ENCODE measurements at regions not wholly inside any gene's neighbourhood (a gene's known extent, or its start where the extent isn't known, plus 50 kb on each side); places are given as distances from the start of the nearest gene placed in this dataset.

DNA sequence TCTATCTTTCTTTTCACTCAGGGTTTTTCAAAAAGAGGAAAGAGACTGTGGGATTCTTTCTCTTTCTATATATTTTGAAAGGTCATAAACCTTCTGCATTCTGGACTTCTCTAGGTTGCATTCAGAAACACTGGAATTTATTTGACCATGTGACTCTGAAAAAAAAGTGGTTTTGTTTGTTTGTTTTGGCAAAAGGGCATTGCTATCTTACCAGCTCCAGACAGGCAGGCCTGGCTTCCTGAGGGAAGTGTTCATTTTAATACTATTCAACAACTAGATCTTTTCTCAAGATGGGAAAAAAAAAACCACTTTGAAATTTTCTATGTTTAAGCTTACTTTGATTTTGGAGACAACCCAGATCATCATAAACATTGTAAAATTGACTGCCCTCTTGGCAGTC, 170.6 kb downstream of the RBMY1A1 start:
- TF ChIP-seq, protein P1, sequence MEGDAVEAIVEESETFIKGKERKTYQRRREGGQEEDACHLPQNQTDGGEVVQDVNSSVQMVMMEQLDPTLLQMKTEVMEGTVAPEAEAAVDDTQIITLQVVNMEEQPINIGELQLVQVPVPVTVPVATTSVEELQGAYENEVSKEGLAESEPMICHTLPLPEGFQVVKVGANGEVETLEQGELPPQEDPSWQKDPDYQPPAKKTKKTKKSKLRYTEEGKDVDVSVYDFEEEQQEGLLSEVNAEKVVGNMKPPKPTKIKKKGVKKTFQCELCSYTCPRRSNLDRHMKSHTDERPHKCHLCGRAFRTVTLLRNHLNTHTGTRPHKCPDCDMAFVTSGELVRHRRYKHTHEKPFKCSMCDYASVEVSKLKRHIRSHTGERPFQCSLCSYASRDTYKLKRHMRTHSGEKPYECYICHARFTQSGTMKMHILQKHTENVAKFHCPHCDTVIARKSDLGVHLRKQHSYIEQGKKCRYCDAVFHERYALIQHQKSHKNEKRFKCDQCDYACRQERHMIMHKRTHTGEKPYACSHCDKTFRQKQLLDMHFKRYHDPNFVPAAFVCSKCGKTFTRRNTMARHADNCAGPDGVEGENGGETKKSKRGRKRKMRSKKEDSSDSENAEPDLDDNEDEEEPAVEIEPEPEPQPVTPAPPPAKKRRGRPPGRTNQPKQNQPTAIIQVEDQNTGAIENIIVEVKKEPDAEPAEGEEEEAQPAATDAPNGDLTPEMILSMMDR (IDR thresholded peaks at IDR 0.05): no peak
- no peak for TF ChIP-seq POLR2A (IDR thresholded peaks at IDR 0.05)
